Skeletal muscle satellite cell (primary cell): ENCODE measurements at regions not wholly inside any gene's neighbourhood (a gene's known extent, or its start where the extent isn't known, plus 50 kb on each side); places are given as distances from the start of the nearest gene placed in this dataset.
"Not testable (repeated sequence)": the region's sequence is repeated elsewhere in the genome, so short reads cannot be mapped to it uniquely, and the experiment has no call there.

Source experiments
- H3K27me3 ChIP-seq: 2 replicates; pipeline ENCODE4 v1.7.0; 2013; ENCODE audit warnings: low read length; ENCODE audit not compliant: control insufficient read depth, insufficient read depth
- H3K36me3 ChIP-seq: 2 replicates; pipeline ENCODE4 v1.7.0; 2013; ENCODE audit warnings: mild to moderate bottlenecking, control low read depth, low read length; ENCODE audit not compliant: insufficient read depth
- H3K4me1 ChIP-seq: 2 replicates; pipeline ENCODE4 v1.7.0; 2013; ENCODE audit warnings: low read length; ENCODE audit not compliant: control insufficient read depth, insufficient read depth
- H3K4me2 ChIP-seq: 2 replicates; pipeline ENCODE4 v1.7.0; 2013; ENCODE audit warnings: mild to moderate bottlenecking, low read length
- H3K4me3 ChIP-seq: 2 replicates; pipeline ENCODE4 v1.7.0; 2013; ENCODE audit warnings: low read length
- H3K9ac ChIP-seq: 2 replicates; pipeline ENCODE4 v1.7.0; 2013; ENCODE audit warnings: mild to moderate bottlenecking, low read depth, low read length, moderate library complexity
- H3K9me3 ChIP-seq: replicated peaks from 2 replicates; pipeline ENCODE4 v1.7.0; 2013; ENCODE audit warnings: mild to moderate bottlenecking, control low read depth, low read length

GRCh38 chr9:86634501-86634900, 280.3 kb upstream of the TUT7 start:
- no peaks in the 10 kb centered on the region for H3K9me3 ChIP-seq
- no peaks in the 10 kb centered on the region for H3K4me1 ChIP-seq
- H3K4me3 ChIP-seq, result no peak overlapping the region
- no peak overlapping the region for H3K9ac ChIP-seq
- H3K36me3 ChIP-seq, result no peaks in the 10 kb centered on the region
- H3K27me3 ChIP-seq, result no peaks in the 10 kb centered on the region
- H3K4me2 ChIP-seq, result no peak overlapping the region

- H3K4me2 ChIP-seq, result no peak overlapping the region
- H3K4me3 ChIP-seq, result no peak overlapping the region
- H3K9me3 ChIP-seq, result no peaks in the 10 kb centered on the region
- H3K9ac ChIP-seq, result no peak overlapping the region
- H3K4me1 ChIP-seq, result no peaks in the 10 kb centered on the region
- no peaks in the 10 kb centered on the region for H3K36me3 ChIP-seq
- H3K27me3 ChIP-seq, result no peaks in the 10 kb centered on the region
Measured at GRCh38 chr9:86633945-86634344, 279.7 kb upstream of the TUT7 start.

- Histone ChIP-seq H3K4me2 (no peak overlapping the region), H3K36me3 (no peaks in the 10 kb centered on the region), H3K9ac (no peak overlapping the region), H3K9me3 (no peaks in the 10 kb centered on the region), H3K4me3 (no peak overlapping the region), H3K4me1 (no peaks in the 10 kb centered on the region), H3K27me3 (no peaks in the 10 kb centered on the region)
Measured at GRCh38 chr9:86632537-86632936, 278.3 kb upstream of the TUT7 start.

GRCh38 chr9:86629530-86629929, 275.3 kb upstream of the TUT7 start:
- Histone ChIP-seq H3K4me2 (no peak overlapping the region), H3K4me3 (no peak overlapping the region), H3K4me1 (no peaks in the 10 kb centered on the region), H3K36me3 (no peaks in the 10 kb centered on the region), H3K9ac (no peak overlapping the region), H3K9me3 (no peaks in the 10 kb centered on the region), H3K27me3 (no peaks in the 10 kb centered on the region)

GRCh38 chr9:86626802-86627201, 272.6 kb upstream of the TUT7 start:
- no peaks in the 10 kb centered on the region for H3K4me1 ChIP-seq
- H3K9me3 ChIP-seq, result no peaks in the 10 kb centered on the region
- H3K4me3 ChIP-seq, result no peak overlapping the region
- H3K36me3 ChIP-seq, result no peaks in the 10 kb centered on the region
- no peaks in the 10 kb centered on the region for H3K27me3 ChIP-seq
- no peak overlapping the region for H3K4me2 ChIP-seq
- H3K9ac ChIP-seq, result no peak overlapping the region

GRCh38 chr9:86624630-86625029, 270.4 kb upstream of the TUT7 start:
- no peaks in the 10 kb centered on the region for H3K36me3 ChIP-seq

GRCh38 chr9:86614871-86615849, 260.9 kb upstream of the TUT7 start:
- H3K4me2 ChIP-seq, result no peak overlapping the region
- H3K4me1 ChIP-seq, result peaks cover 5% of the 10 kb centered on the region
- H3K27me3 ChIP-seq, result no peaks in the 10 kb centered on the region
- no peaks in the 10 kb centered on the region for H3K36me3 ChIP-seq
- no peaks in the 10 kb centered on the region for H3K9me3 ChIP-seq
- no peak overlapping the region for H3K4me3 ChIP-seq
- H3K9ac ChIP-seq, result no peak overlapping the region

More at GRCh38 chr9:86624630-86625029, 270.4 kb upstream of the TUT7 start:
- Histone ChIP-seq H3K9ac (no peak overlapping the region), H3K4me1 (no peaks in the 10 kb centered on the region), H3K27me3 (no peaks in the 10 kb centered on the region), H3K4me3 (no peak overlapping the region), H3K9me3 (no peaks in the 10 kb centered on the region), H3K4me2 (no peak overlapping the region)

- Histone ChIP-seq H3K4me2 (no peak overlapping the region), H3K4me3 (no peak overlapping the region), H3K4me1 (peaks cover 5% of the 10 kb centered on the region), H3K36me3 (no peaks in the 10 kb centered on the region), H3K27me3 (no peaks in the 10 kb centered on the region), H3K9ac (no peak overlapping the region), H3K9me3 (no peaks in the 10 kb centered on the region)
Measured at GRCh38 chr9:86613943-86614342, 259.7 kb upstream of the TUT7 start.

- not testable (repeated sequence) for H3K9me3 ChIP-seq, H3K9ac ChIP-seq
Measured at GRCh38 chr9:86611534-86611933, 257.3 kb upstream of the TUT7 start.

GRCh38 chr9:86605303-86605702, 251.1 kb upstream of the TUT7 start:
- Histone ChIP-seq H3K4me3 (no peak overlapping the region), H3K9ac (no peak overlapping the region), H3K4me2 (peak overlapping the region; percentile 6), H3K27me3 (no peaks in the 10 kb centered on the region), H3K4me1 (peaks cover 34% of the 10 kb centered on the region), H3K36me3 (no peaks in the 10 kb centered on the region), H3K9me3 (no peaks in the 10 kb centered on the region)

More at GRCh38 chr9:86611534-86611933, 257.3 kb upstream of the TUT7 start:
- H3K4me1 ChIP-seq, H3K4me3 ChIP-seq, H3K4me2 ChIP-seq, H3K27me3 ChIP-seq, H3K36me3 ChIP-seq: not testable (repeated sequence)

GRCh38 chr9:86604741-86605140, 250.5 kb upstream of the TUT7 start:
- Histone ChIP-seq H3K4me1 (peaks cover 39% of the 10 kb centered on the region), H3K4me2 (peak overlapping the region; percentile 18), H3K4me3 (no peak overlapping the region), H3K36me3 (no peaks in the 10 kb centered on the region), H3K9me3 (no peaks in the 10 kb centered on the region), H3K27me3 (no peaks in the 10 kb centered on the region), H3K9ac (no peak overlapping the region)

GRCh38 chr9:86602715-86603114, 248.5 kb upstream of the TUT7 start:
- no peaks in the 10 kb centered on the region for H3K36me3 ChIP-seq
- no peaks in the 10 kb centered on the region for H3K27me3 ChIP-seq
- no peak overlapping the region for H3K4me2 ChIP-seq
- no peak overlapping the region for H3K9ac ChIP-seq
- H3K9me3 ChIP-seq, result no peaks in the 10 kb centered on the region
- H3K4me3 ChIP-seq, result no peak overlapping the region
- H3K4me1 ChIP-seq, result peaks cover 49% of the 10 kb centered on the region
